OCI-LY3 (cell line): ENCODE measurements at regions not wholly inside any gene's neighbourhood (a gene's known extent, or its start where the extent isn't known, plus 50 kb on each side); places are given as distances from the start of the nearest gene placed in this dataset.

Experiments
- CTCF ChIP-seq: fragments of 200-600, 300-600 bp; sonication (generic); IDR thresholded peaks from 2 replicates; pipeline ENCODE4 v1.5.1; 2014; ENCODE audit warnings: antibody characterized with exemption, low read length, low read depth
- EZH2phosphoT487 ChIP-seq: fragments of 200-600 bp; shearing (Covaris generic); IDR thresholded peaks from 2 replicates; pipeline ENCODE4 v1.6.1; 2018; ENCODE audit warnings: antibody characterized with exemption, mixed run types, low read depth

GRCh38 chr12:124207617-124208016 is 87.3 kb upstream of the RFLNA start:
- TF ChIP-seq CTCF: no peak
- TF ChIP-seq EZH2phosphoT487: no peak
